ENCODE measurements at regions not wholly inside any gene's neighbourhood (a gene's known extent, or its start where the extent isn't known, plus 50 kb on each side); places are given as distances from the start of the nearest gene placed in this dataset.

DNA sequence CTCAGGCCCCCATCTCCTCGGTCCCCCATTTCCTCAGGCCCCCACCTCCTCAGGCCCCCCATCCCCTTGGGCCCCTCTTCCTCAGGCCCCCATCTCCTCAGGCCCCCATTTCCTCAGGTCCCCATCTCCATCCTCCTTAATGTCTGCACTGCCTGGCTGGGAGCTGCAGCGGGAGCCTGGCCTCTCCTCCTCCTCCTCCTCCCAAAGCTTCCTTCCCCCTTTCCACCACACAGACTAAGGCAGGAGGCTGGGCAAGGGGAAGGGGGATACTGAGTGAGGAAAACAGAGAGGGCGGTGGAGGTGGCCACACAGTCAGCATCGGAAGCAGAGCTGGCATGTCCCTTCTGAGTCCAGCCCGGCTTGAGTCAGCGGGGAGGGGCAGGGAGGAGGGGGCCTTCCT lies 122.6 kb upstream of the RPS6KA2 start:
- TF ChIP-seq, protein P1, sequence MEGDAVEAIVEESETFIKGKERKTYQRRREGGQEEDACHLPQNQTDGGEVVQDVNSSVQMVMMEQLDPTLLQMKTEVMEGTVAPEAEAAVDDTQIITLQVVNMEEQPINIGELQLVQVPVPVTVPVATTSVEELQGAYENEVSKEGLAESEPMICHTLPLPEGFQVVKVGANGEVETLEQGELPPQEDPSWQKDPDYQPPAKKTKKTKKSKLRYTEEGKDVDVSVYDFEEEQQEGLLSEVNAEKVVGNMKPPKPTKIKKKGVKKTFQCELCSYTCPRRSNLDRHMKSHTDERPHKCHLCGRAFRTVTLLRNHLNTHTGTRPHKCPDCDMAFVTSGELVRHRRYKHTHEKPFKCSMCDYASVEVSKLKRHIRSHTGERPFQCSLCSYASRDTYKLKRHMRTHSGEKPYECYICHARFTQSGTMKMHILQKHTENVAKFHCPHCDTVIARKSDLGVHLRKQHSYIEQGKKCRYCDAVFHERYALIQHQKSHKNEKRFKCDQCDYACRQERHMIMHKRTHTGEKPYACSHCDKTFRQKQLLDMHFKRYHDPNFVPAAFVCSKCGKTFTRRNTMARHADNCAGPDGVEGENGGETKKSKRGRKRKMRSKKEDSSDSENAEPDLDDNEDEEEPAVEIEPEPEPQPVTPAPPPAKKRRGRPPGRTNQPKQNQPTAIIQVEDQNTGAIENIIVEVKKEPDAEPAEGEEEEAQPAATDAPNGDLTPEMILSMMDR (IDR thresholded peaks at IDR 0.05; ENCODE audit: extremely low read depth in 1 of 2, insufficient read depth in 1 of 2, low read depth in 1 of 2, low read length in 2 of 2): no peak
- TF ChIP-seq MYC (IDR thresholded peaks at IDR 0.05; ENCODE audit: low read depth, low read length) (no peak), POLR2AphosphoS5 (IDR thresholded peaks at IDR 0.05; ENCODE audit: insufficient read depth, low read depth, low read length) (no peak), POLR2A (IDR thresholded peaks at IDR 0.05; ENCODE audit: low read depth, low read length) (no peak)
- TF ChIP-seq, protein P2, sequence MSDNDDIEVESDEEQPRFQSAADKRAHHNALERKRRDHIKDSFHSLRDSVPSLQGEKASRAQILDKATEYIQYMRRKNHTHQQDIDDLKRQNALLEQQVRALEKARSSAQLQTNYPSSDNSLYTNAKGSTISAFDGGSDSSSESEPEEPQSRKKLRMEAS (IDR thresholded peaks at IDR 0.05; ENCODE audit: insufficient read depth, insufficient read length): no peak
- no peak overlapping the region for H3K9ac ChIP-seq (replicated peaks; ENCODE audit: extremely low read depth, insufficient read depth, low read length)
- H3K79me2 ChIP-seq (ENCODE audit: control insufficient read depth, insufficient read depth, low read length): no peaks in the 10 kb centered on the region
- DNase-seq (ENCODE audit: low read depth, low spot score) (no peak), FAIRE-seq (no peak)
- no peaks in the 10 kb centered on the region for H3K9me1 ChIP-seq (replicated peaks; ENCODE audit: control insufficient read depth, extremely low read depth, insufficient read depth, low read length)
- no peaks in the 10 kb centered on the region for H3K9me3 ChIP-seq (replicated peaks; ENCODE audit: control insufficient read depth, insufficient read depth, low read length)
- POLR2A ChIA-PET: no interaction called here
- CTCF ChIA-PET: interaction anchor here (1.3 kb wide), 1 partner anchor 10 kb away, joined by 3 read pairs; no protein-coding TSS in a partner anchor
- no peak overlapping the region for H3K4me2 ChIP-seq (ENCODE audit: insufficient read depth, low read length)
- intact Hi-C loops (cut with micrococcal nuclease): no loop called here
- dilution Hi-C loops (cut with MboI; ENCODE audit: extremely low pct_ligation_motif_present, low sequenced_read_pairs): no loop called here
- H3K4me3 ChIP-seq (replicated peaks in 1 of 3; ENCODE audit: insufficient read depth in 1 of 3, low read depth in 1 of 3, low read length in 3 of 3): no peak overlapping the region
- H2AFZ ChIP-seq (ENCODE audit: low read depth, low read length): no peak overlapping the region
- no peaks in the 10 kb centered on the region for H4K20me1 ChIP-seq (replicated peaks; ENCODE audit: control insufficient read depth, extremely low read depth, insufficient read depth, low read length)
- peaks cover 0 to 1% of the 10 kb centered on the region in 2 experiments for H3K27me3 ChIP-seq (ENCODE audit: control insufficient read depth in 2 of 2, insufficient read depth in 2 of 2, low read length in 2 of 2)
- BruUV-seq (replicated peaks): no TSS peak
- H3K4me1 ChIP-seq (ENCODE audit: control insufficient read depth, extremely low read depth, insufficient read depth, low read length): no peaks in the 10 kb centered on the region
- H3K36me3 ChIP-seq (ENCODE audit: control insufficient read depth in 2 of 2, extremely low read depth in 1 of 2, insufficient read depth in 2 of 2, low read length in 2 of 2): no peaks in the 10 kb centered on the region
- no peak overlapping the region for H3K27ac ChIP-seq (ENCODE audit: insufficient read depth, low read depth, low read length)

All from endothelial cell of umbilical vein (primary cell).